GM12872 (cell line): ENCODE measurements at regions not wholly inside any gene's neighbourhood (a gene's known extent, or its start where the extent isn't known, plus 50 kb on each side); places are given as distances from the start of the nearest gene placed in this dataset.

ENCODE experiments used
- TF ChIP-seq, protein P1 (sequence below): IDR thresholded peaks from 3 replicates; pipeline ENCODE4 v1.5.1; 2011; ENCODE audit warnings: low read depth, mild to moderate bottlenecking, low read length, moderate library complexity; ENCODE audit not compliant: insufficient read depth

DNA sequence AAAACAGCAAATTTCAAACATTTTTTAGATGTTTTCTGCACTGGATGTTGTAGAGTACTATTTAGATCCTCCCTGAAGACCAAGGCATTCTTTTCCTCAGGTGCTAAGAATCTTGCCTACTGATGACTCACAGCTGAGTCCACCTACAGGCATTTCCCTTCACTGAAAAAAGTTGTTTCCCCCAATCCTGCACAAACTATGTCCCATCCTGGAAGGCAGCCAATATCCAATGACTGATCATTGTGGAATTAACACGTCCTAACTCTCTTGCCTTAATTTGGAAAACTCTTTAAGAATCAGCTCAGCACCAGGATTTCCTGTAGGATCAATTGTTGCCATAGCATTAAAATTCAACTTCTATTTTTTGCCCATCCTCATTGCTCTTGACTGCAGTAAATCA lies 268.4 kb upstream of the IRAK1BP1 start:
- TF ChIP-seq, protein P1, sequence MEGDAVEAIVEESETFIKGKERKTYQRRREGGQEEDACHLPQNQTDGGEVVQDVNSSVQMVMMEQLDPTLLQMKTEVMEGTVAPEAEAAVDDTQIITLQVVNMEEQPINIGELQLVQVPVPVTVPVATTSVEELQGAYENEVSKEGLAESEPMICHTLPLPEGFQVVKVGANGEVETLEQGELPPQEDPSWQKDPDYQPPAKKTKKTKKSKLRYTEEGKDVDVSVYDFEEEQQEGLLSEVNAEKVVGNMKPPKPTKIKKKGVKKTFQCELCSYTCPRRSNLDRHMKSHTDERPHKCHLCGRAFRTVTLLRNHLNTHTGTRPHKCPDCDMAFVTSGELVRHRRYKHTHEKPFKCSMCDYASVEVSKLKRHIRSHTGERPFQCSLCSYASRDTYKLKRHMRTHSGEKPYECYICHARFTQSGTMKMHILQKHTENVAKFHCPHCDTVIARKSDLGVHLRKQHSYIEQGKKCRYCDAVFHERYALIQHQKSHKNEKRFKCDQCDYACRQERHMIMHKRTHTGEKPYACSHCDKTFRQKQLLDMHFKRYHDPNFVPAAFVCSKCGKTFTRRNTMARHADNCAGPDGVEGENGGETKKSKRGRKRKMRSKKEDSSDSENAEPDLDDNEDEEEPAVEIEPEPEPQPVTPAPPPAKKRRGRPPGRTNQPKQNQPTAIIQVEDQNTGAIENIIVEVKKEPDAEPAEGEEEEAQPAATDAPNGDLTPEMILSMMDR = no peak

DNA sequence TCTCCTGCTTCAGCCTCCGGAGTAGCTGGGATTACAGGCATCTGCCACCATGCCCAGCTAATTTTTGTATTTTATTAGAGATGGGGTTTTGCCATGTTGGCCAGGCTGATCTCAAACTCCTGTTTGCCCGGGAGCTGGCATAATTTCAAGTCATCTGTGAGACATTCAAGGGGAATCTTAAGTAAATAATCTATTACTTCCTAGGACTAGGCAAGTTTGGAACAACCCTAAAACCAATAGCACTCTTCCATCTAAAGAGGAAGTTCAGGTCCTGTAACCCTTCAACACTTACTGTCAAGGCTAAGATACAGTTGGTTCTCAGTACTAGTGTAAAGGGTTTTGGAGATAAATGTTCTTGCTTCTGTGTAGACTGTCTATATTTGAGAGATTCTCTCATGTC lies 267.8 kb upstream of the IRAK1BP1 start:
- TF ChIP-seq, protein P1 = no peak

DNA sequence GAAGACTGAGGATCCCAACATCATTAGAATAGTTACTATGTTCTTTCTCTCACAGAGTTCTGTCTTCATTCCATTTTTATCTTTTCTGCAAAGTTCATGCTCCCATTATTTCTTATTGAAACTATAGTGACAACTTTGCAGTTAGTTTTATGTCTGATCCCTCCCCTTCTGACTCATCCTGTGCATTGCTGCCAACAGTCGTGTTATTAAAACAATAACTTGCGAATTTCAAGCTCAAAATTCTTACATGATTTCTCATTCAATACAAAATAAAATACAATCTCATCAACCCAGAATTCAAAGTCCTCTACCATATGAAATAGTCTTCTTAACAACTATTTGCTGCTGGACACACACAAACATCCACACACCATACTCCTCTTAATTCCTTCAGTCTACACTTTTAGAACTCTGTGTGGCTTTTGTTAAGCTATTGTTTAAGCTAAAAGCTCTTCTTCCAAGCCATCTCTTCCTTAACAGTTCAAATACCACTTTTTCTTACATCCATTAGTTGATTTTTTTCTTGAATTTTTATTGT lies 261.4 kb upstream of the IRAK1BP1 start:
- TF ChIP-seq, protein P1 = no peak

DNA sequence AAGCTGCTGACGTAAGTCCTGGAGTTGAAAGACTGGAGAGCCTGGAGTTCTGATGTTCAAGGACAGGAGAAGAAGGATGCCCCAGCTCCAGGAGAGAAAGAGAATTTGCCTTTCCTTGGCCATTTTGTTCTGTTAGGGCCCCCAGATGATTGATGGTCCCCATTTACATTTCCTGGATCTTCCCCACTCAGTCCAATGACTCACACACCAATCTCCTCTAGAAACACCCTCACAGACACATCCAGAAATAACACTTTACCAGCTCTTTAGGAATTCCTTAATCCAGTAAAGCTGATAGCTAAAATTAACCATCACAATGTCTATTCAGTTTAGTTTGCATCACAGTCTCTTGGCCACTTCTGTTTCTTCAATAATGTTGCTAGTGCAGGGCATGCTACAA lies 260.2 kb upstream of the IRAK1BP1 start:
- TF ChIP-seq, protein P1 = no peak

DNA sequence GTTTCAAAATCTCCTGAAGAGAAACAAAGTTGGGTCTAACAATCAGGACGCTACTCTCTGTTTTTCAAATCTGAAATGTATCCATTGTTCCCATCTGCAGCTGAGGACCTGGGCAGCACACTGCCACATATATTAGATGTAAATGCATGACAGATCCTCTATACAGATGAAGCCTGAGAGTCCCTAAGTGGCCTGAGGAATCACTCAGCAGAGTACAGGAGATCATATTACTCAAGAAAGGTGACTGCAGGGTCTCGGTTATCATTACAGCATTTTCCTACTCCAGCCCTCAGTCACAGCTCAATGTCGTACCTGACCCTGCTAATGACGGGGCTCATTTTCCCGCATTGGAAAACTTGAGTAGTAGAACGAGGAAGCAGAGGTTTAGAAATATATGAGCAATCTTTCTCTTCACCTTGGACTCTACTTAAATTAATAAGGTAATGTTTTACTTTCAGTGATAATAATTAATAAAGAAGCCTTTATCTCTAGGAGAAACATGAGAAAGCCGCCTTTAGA lies 256.2 kb upstream of the IRAK1BP1 start:
- TF ChIP-seq, protein P1 = no peak

DNA sequence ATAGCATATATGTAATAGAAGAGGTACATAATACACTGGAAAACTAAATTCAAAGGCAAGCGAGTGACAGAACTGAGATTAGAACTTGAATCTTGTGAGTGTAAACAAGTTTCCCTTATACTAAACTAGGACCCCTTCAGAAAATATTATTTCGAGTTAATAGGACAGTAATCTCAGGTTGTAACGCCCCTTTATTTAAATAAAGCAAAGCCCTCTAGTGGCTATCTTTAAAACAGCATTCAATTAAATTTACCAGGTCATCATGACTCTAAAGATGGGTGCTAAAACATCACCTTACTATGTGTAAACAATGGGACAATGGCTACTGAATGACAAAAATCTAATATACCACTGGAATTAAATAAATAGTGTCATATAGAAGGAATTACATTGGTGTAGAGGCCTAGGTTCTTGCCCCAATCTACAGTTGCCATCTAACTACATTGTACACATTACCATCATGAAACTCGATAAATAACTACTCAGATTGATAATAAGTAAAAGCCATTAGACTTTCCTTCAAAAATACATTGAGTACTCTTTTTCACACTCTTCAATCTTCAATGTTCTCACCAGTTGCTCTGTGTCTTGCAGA lies 255.4 kb upstream of the IRAK1BP1 start:
- TF ChIP-seq, protein P1 = peak; percentile 58

DNA sequence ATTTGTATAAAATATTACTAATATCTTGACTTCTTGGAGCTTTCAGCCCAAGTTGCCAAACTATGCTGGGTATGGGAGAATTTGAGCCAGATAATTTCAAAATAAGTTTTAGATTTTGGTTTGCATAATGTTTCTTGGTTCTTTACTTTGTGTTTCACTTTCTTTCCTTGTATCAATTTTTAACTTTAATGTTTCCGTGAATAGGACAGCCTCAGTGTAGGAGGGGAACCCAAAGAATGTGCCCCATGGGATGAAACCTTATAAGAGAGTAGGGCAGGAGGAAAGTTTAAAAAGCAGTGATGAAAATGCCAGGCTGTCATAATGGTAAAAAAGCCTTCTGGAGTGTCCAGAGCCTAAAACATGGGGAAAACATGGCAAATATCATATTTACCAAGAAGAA lies 252.4 kb upstream of the IRAK1BP1 start:
- TF ChIP-seq, protein P1 = no peak
